Stomach (tissue), 4 donors: ENCODE measurements at regions not wholly inside any gene's neighbourhood (a gene's known extent, or its start where the extent isn't known, plus 50 kb on each side); places are given as distances from the start of the nearest gene placed in this dataset.

Source experiments
- POLR2A ChIP-seq, 4 donors: fragments of 450-650 bp; IDR thresholded peaks; one replicate each; pipeline ENCODE4 v1.6.1; 2016; ENCODE audit warnings: antibody characterized with exemption in 4 of 4, control low read depth in 2 of 4, mild to moderate bottlenecking in 1 of 4, moderate library complexity in 1 of 4
- POLR2AphosphoS5 ChIP-seq, 3 donors: sonication (generic); formaldehyde crosslinking; IDR thresholded peaks; one replicate each; pipeline ENCODE4 v1.6.1; 2016; ENCODE audit warnings: antibody characterized with exemption in 3 of 3
- TF ChIP-seq, protein P1 (sequence below), 7 experiments: fragments of 450-650 bp in 4 of 7; fragments of 200-600 bp in 3 of 7; sonication (generic) in 3 of 7; IDR thresholded peaks; one replicate each; pipeline ENCODE4 v1.5.1; 2016 to 2019; ENCODE audit warnings: antibody characterized with exemption in 7 of 7, control low read depth in 2 of 7, mild to moderate bottlenecking in 1 of 7

DNA sequence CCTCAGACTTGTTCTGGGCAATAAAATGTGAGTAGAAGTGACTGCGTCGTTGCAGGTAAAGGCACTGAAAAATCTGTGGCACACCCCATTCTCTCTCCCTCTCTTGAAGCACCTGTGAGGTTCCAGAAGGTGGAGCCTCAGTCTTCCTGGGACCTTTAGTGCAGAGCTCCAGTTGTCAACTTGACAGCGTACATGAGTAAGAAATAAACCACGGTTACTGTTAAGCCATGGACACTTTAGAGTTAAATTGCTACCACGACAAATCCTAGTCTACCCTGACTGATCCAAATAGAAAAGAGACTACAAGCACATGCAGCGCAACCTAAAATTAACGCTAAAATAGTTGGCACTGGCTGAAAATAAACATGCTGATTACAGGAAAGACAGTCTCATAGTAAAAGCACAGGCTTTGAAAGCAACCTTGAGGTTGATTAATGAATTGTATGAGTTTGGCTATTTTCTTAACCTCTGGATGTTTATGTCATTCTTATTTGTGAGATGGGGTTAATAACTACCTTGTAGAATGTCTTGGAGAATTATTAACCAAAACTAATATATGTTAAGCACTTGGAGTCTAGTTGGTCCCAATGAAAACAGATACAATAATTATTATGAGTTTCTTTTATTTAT, 93.0 kb upstream of the PLPPR4 start:
- TF ChIP-seq, protein P1, sequence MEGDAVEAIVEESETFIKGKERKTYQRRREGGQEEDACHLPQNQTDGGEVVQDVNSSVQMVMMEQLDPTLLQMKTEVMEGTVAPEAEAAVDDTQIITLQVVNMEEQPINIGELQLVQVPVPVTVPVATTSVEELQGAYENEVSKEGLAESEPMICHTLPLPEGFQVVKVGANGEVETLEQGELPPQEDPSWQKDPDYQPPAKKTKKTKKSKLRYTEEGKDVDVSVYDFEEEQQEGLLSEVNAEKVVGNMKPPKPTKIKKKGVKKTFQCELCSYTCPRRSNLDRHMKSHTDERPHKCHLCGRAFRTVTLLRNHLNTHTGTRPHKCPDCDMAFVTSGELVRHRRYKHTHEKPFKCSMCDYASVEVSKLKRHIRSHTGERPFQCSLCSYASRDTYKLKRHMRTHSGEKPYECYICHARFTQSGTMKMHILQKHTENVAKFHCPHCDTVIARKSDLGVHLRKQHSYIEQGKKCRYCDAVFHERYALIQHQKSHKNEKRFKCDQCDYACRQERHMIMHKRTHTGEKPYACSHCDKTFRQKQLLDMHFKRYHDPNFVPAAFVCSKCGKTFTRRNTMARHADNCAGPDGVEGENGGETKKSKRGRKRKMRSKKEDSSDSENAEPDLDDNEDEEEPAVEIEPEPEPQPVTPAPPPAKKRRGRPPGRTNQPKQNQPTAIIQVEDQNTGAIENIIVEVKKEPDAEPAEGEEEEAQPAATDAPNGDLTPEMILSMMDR (IDR thresholded peaks at IDR 0.05) = no peak
- TF ChIP-seq POLR2AphosphoS5 (IDR thresholded peaks at IDR 0.05) (no peak), POLR2A (IDR thresholded peaks at IDR 0.05) (no peak)
